Keratinocyte (primary cell): ENCODE measurements at regions not wholly inside any gene's neighbourhood (a gene's known extent, or its start where the extent isn't known, plus 50 kb on each side); places are given as distances from the start of the nearest gene placed in this dataset.

ENCODE experiments used
- DNase-seq: peaks from one replicate; pipeline ENCODE4 v3.0.0-alpha.2; 2011; ENCODE audit warnings: low read depth, missing footprints, low spot score
- FAIRE-seq: peaks from 2 replicates; lab custom pipeline; 2011; peaks lifted over from hg19 to GRCh38; lab: Jason Lieb, UNC
- H2AFZ ChIP-seq: 2 replicates; pipeline ENCODE4 v1.6.0; 2012; ENCODE audit warnings: low read length, control low read depth, inconsistent platforms; ENCODE audit not compliant: control insufficient read depth
- H3K27ac ChIP-seq: 2 replicates; pipeline ENCODE4 v1.5.1; 2011; ENCODE audit warnings: low read length; ENCODE audit not compliant: control insufficient read depth, insufficient read depth
- H3K27me3 ChIP-seq: 3 replicates; pipeline ENCODE4 v1.6.0; 2011; ENCODE audit warnings: low read length; ENCODE audit not compliant: control insufficient read depth, insufficient read depth; ENCODE audit errors: extremely low read depth
- H3K36me3 ChIP-seq, 2 experiments: 2 replicates in 1 of 2; 3 replicates in 1 of 2; pipeline ENCODE4 v1.5.1; 2011; ENCODE audit warnings: low read length in 2 of 2, mild to moderate bottlenecking in 1 of 2; ENCODE audit not compliant: control insufficient read depth in 2 of 2, insufficient read depth in 2 of 2; ENCODE audit errors: extremely low read depth in 1 of 2
- H3K4me1 ChIP-seq: 3 replicates; pipeline ENCODE4 v1.5.1; 2011; ENCODE audit warnings: low read length; ENCODE audit not compliant: control insufficient read depth, insufficient read depth; ENCODE audit errors: extremely low read depth
- H3K4me2 ChIP-seq: 3 replicates; pipeline ENCODE4 v1.6.0; 2011; ENCODE audit warnings: low read depth, low read length; ENCODE audit not compliant: control insufficient read depth, insufficient read depth; ENCODE audit errors: extremely low read depth
- H3K4me3 ChIP-seq, 3 experiments: fragments of 200-600 bp in 1 of 3; sonication (generic) in 1 of 3; 2 replicates in 2 of 3; 3 replicates in 1 of 3; pipeline ENCODE4 v1.5.1; 2011 to 2016; ENCODE audit warnings: low read length in 3 of 3, mild to moderate bottlenecking in 3 of 3, control low read depth in 2 of 3, inconsistent platforms in 1 of 3, low read depth in 1 of 3, mixed read lengths in 1 of 3, mixed run types in 1 of 3, moderate library complexity in 1 of 3; ENCODE audit not compliant: control insufficient read depth in 2 of 3, insufficient read depth in 2 of 3; ENCODE audit errors: extremely low read depth in 1 of 3
- H3K79me2 ChIP-seq: 2 replicates; pipeline ENCODE4 v1.6.0; 2012; ENCODE audit warnings: low read length; ENCODE audit not compliant: control insufficient read depth, insufficient read depth
- H3K9ac ChIP-seq: 3 replicates; pipeline ENCODE4 v1.6.0; 2011; ENCODE audit warnings: low read length; ENCODE audit not compliant: control insufficient read depth, insufficient read depth; ENCODE audit errors: extremely low read depth
- H3K9me1 ChIP-seq: 3 replicates; pipeline ENCODE4 v1.6.0; 2011; ENCODE audit warnings: low read length; ENCODE audit not compliant: control insufficient read depth, insufficient read depth; ENCODE audit errors: extremely low read depth
- H3K9me3 ChIP-seq: 2 replicates; pipeline ENCODE4 v1.5.1; 2012; ENCODE audit warnings: low read depth, low read length; ENCODE audit not compliant: control insufficient read depth
- H4K20me1 ChIP-seq: 3 replicates; pipeline ENCODE4 v1.6.0; 2011; ENCODE audit warnings: low read length; ENCODE audit not compliant: control insufficient read depth, insufficient read depth; ENCODE audit errors: extremely low read depth
- EZH2 ChIP-seq: IDR thresholded peaks from one replicate; pipeline ENCODE4 v1.6.1; 2012; ENCODE audit warnings: inconsistent platforms, mild to moderate bottlenecking, low read length, moderate library complexity
- dilution Hi-C: fragments of 300-500 bp; cut with MboI; formaldehyde crosslinking; loops from one replicate; pipeline ENCODE4 v1.7.0; 2020; ENCODE audit warnings: low sequenced_read_pairs; ENCODE audit not compliant: extremely low pct_ligation_motif_present
- TF ChIP-seq, protein P1 (sequence below), 3 experiments: IDR thresholded peaks in 1 of 3; conservative IDR thresholded peaks in 1 of 3; optimal IDR thresholded peaks in 1 of 3; 2 replicates in 2 of 3; 3 replicates in 1 of 3; pipeline versions ENCODE3 to v1.5.1; 2011; ENCODE audit warnings: low read length in 3 of 3, mild to moderate bottlenecking in 3 of 3, moderate library complexity in 2 of 3, control low read depth in 1 of 3, inconsistent platforms in 1 of 3; ENCODE audit not compliant: insufficient read depth in 2 of 3; ENCODE audit errors: extremely low read depth in 1 of 3

DNA sequence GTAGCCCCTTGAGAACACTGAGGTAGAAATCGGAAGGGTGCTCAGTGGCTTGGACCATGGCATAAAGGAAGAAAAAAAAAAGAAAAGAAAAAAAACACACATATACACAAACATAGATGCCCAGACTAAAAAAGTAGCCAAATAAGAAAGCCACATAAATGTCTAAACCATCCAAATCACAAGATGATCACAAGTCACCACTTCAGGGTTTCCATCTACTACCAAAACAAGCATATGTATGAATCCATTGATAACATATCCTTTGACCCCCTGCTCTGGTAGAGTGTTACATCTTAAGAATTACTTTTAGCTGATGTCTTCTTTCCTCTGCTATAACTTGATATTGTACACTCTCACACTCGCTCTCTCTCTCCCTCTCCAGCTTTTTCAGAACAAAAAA, 245.9 kb downstream of the AHR start:
- H3K9me1 ChIP-seq: no peaks in the 10 kb centered on the region
- H3K9me3 ChIP-seq: no peaks in the 10 kb centered on the region
- FAIRE-seq (no peak), DNase-seq (no peak)
- H3K4me3 ChIP-seq: no peak overlapping the region
- H3K4me1 ChIP-seq: no peaks in the 10 kb centered on the region
- no peaks in the 10 kb centered on the region for H4K20me1 ChIP-seq
- no peak for TF ChIP-seq EZH2
- TF ChIP-seq, protein P1, sequence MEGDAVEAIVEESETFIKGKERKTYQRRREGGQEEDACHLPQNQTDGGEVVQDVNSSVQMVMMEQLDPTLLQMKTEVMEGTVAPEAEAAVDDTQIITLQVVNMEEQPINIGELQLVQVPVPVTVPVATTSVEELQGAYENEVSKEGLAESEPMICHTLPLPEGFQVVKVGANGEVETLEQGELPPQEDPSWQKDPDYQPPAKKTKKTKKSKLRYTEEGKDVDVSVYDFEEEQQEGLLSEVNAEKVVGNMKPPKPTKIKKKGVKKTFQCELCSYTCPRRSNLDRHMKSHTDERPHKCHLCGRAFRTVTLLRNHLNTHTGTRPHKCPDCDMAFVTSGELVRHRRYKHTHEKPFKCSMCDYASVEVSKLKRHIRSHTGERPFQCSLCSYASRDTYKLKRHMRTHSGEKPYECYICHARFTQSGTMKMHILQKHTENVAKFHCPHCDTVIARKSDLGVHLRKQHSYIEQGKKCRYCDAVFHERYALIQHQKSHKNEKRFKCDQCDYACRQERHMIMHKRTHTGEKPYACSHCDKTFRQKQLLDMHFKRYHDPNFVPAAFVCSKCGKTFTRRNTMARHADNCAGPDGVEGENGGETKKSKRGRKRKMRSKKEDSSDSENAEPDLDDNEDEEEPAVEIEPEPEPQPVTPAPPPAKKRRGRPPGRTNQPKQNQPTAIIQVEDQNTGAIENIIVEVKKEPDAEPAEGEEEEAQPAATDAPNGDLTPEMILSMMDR (optimal IDR thresholded peaks at IDR 0.05 in 1 of 3, IDR thresholded peaks at IDR 0.05 in 1 of 3, conservative IDR thresholded peaks at IDR 0.05 in 1 of 3; ENCODE audit: extremely low read depth in 1 of 3, insufficient read depth in 2 of 3, low read length in 3 of 3): no peak
- H2AFZ ChIP-seq: no peak overlapping the region
- no peaks in the 10 kb centered on the region for H3K36me3 ChIP-seq
- H3K27ac ChIP-seq: no peak overlapping the region
- H3K9ac ChIP-seq: no peak overlapping the region
- no peak overlapping the region for H3K4me2 ChIP-seq
- no peaks in the 10 kb centered on the region for H3K79me2 ChIP-seq
- dilution Hi-C loops: no loop called here
- no peaks in the 10 kb centered on the region for H3K27me3 ChIP-seq

- H2AFZ ChIP-seq: no peak overlapping the region
- TF ChIP-seq, protein P1 (optimal IDR thresholded peaks at IDR 0.05 in 1 of 3, IDR thresholded peaks at IDR 0.05 in 1 of 3, conservative IDR thresholded peaks at IDR 0.05 in 1 of 3; ENCODE audit: extremely low read depth in 1 of 3, insufficient read depth in 2 of 3, low read length in 3 of 3): no peak
- TF ChIP-seq EZH2: no peak
- H3K4me2 ChIP-seq: no peak overlapping the region
- dilution Hi-C loops: no loop called here
- no peak overlapping the region for H3K9ac ChIP-seq
- H3K4me1 ChIP-seq: no peaks in the 10 kb centered on the region
- FAIRE-seq (no peak), DNase-seq (no peak)
- no peaks in the 10 kb centered on the region for H3K27me3 ChIP-seq
- no peaks in the 10 kb centered on the region for H3K36me3 ChIP-seq
- no peaks in the 10 kb centered on the region for H3K9me3 ChIP-seq
- H3K79me2 ChIP-seq: no peaks in the 10 kb centered on the region
- no peaks in the 10 kb centered on the region for H4K20me1 ChIP-seq
- H3K27ac ChIP-seq: no peak overlapping the region
- H3K4me3 ChIP-seq: no peak overlapping the region
- H3K9me1 ChIP-seq: no peaks in the 10 kb centered on the region
These were observed 246.9 kb downstream of the AHR start for GRCh38 chr7:17545348-17545747.
